Epithelial cell of proximal tubule (primary cell): ENCODE measurements at regions not wholly inside any gene's neighbourhood (a gene's known extent, or its start where the extent isn't known, plus 50 kb on each side); places are given as distances from the start of the nearest gene placed in this dataset.

Experiments used
- DNase-seq: peaks from one replicate; pipeline ENCODE4 v3.0.0-alpha.2; 2011; ENCODE audit warnings: low read depth
- H3K4me3 ChIP-seq: 2 replicates; pipeline ENCODE4 v1.5.1; 2011; ENCODE audit warnings: low read depth, mild to moderate bottlenecking, low read length
- TF ChIP-seq, protein P1 (sequence below): conservative IDR thresholded peaks from 2 replicates; pipeline ENCODE4 v1.5.1; 2012; ENCODE audit warnings: low read depth, mild to moderate bottlenecking, low read length

DNA sequence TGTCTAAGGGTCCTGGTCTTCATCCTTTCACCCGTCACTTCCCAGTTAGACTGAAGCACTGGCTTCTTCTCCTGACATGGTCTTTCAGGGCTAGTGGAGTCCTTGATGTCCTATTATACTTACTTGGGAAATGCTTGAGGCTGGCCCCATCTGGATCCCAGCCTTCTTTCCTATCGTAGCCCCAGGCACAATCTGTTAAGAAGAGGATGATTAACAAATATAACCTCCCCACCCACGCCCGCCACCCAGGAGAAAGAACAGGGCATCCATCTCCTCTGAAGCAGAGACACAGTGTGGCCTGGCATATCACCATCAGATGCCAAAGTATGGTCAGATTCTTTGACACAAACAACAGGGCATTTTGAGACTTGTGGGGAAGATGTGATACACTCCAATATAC, 530.1 kb downstream of the SOX11 start:
- TF ChIP-seq, protein P1, sequence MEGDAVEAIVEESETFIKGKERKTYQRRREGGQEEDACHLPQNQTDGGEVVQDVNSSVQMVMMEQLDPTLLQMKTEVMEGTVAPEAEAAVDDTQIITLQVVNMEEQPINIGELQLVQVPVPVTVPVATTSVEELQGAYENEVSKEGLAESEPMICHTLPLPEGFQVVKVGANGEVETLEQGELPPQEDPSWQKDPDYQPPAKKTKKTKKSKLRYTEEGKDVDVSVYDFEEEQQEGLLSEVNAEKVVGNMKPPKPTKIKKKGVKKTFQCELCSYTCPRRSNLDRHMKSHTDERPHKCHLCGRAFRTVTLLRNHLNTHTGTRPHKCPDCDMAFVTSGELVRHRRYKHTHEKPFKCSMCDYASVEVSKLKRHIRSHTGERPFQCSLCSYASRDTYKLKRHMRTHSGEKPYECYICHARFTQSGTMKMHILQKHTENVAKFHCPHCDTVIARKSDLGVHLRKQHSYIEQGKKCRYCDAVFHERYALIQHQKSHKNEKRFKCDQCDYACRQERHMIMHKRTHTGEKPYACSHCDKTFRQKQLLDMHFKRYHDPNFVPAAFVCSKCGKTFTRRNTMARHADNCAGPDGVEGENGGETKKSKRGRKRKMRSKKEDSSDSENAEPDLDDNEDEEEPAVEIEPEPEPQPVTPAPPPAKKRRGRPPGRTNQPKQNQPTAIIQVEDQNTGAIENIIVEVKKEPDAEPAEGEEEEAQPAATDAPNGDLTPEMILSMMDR, result no peak
- no peak overlapping the region for H3K4me3 ChIP-seq
- no peak for DNase-seq

DNA sequence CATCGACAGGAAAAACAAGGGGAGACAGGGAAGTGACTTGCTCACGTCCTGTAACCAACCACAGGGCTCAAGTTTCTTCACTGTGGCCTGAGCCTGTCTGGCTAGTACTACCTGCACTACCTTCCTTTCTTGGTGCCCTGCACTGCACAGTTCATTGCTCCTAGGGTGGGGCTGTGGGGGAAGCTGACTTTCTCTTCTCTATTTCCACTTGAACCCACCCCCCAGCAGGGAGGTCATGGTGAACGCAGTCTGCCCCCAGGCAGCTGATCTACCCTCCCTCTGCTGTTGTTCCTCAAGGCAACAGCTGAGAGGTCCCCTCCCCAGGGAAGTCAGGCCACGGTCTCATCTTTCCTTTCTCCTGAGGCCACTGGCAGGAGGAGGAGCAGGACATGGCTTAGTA, 532.1 kb downstream of the SOX11 start:
- TF ChIP-seq, protein P1, result no peak
- DNase-seq, result no peak
- H3K4me3 ChIP-seq, result no peak overlapping the region

DNA sequence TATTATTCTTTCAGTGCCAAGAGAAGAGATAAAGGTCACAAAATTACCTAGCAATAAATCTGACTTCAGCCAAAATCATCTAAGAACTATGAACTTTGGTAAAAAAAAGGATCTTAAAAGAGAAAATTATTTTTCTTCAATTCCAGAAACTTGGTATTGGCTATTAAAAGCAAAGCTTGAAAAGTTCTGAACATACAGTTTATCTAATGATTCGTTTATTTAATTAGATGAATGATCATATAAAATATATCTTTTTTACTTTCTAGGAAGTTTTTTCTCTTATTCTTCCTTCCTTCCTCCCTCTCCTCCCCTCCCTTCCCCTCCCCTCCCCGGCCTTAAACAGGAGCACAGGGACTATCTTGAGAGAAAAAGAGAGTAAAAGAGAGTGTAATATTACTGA, 536.1 kb downstream of the SOX11 start:
- no peak for DNase-seq
- no peak overlapping the region for H3K4me3 ChIP-seq
- TF ChIP-seq, protein P1, result no peak

DNA sequence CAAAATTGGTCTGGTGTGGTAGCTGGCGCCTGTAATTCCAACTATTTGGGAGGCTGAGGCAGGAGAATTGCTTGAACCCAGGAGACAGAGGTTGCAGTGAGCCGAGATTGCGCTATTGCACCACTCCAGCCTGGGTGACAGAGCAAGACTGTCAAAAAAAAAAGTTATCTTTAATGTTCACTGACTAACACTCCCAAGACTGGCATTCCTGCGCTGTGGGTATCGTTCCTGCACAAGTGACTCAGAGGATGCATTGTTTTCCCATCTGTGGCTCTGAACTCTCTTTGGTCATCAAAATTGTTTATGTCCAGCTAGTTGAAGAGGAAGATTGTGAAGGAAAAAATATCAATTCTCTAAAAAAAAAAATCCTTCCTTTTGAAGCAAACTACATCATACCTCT, 539.0 kb downstream of the SOX11 start:
- no peak overlapping the region for H3K4me3 ChIP-seq
- DNase-seq, result no peak
- TF ChIP-seq, protein P1, result no peak

DNA sequence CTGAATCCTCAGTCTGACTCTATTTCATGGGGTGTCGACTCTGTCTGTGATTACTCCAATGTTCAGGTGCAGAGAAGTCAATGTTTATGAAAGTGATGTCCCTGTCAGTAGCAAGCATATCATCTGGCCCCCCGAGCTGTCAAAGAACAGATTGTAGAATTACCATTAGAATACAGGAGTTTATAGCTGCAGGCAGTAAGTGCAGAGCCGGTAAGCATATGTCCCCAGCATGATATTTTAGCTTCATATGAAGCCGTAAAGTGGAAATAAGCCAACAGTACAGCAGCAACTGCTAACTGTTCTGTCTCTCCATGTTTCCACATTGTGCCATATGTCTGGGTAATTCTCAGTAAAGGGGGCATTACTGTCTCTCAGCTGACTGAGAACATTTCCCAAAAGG, 541.8 kb downstream of the SOX11 start:
- no peak overlapping the region for H3K4me3 ChIP-seq
- no peak for DNase-seq
- TF ChIP-seq, protein P1, result no peak

DNA sequence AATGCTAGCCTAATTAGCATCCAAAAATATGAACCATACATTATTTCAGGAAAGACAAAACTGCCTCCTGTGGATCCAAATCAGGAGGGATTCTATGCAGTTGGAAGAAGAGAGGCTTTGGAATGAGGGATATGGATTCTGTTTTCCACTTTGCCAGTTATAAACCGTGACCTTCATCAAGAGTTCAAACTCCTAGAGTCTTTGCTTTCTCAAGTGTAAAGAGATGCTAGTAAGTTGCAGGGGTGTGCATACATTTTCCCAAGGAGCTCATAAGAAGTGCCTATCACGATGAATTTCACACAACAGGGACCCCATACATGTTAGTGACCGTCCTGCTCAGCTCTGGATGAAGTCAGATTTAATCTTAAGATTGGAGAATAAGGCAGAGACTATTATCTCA, 542.5 kb downstream of the SOX11 start:
- no peak overlapping the region for H3K4me3 ChIP-seq
- TF ChIP-seq, protein P1, result no peak
- DNase-seq, result no peak

DNA sequence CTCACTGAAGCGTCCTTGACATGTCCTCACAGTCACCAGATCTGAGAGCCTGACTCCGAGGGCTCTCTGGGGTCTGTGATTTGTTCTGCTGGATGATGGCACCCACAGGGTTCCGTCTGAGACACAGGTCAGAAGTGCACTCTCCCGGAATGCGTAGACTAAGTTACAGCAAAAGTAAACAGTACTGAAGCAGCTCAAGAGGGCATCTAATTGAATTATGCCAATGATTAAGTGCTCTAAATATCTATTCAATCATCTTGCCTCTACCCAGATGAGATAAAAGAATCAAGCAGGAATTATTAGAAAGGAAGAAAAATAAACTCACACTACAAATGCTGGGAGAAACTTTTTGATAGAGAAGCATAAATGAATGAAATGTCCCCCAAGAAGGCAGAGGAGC, 544.1 kb downstream of the SOX11 start:
- TF ChIP-seq, protein P1, result no peak
- no peak overlapping the region for H3K4me3 ChIP-seq
- no peak for DNase-seq
